HEK293T (cell line): ENCODE measurements at regions not wholly inside any gene's neighbourhood (a gene's known extent, or its start where the extent isn't known, plus 50 kb on each side); places are given as distances from the start of the nearest gene placed in this dataset.

Source experiments
- BHLHE40 ChIP-seq: fragments of 450-650 bp; IDR thresholded peaks from 2 replicates; pipeline ENCODE4 v1.6.1; 2016; ENCODE audit warnings: mild to moderate bottlenecking, moderate library complexity, borderline replicate concordance
- CTBP1 ChIP-seq: fragments of 450-650 bp; IDR thresholded peaks from 2 replicates; pipeline ENCODE4 v1.6.1; 2016; ENCODE audit warnings: borderline replicate concordance
- FOXA1 ChIP-seq: fragments of 450-650 bp; IDR thresholded peaks from 2 replicates; pipeline ENCODE4 v1.6.1; 2016; ENCODE audit warnings: mild to moderate bottlenecking
- L3MBTL2 ChIP-seq: fragments of 450-650 bp; conservative IDR thresholded peaks from 2 replicates; pipeline ENCODE4 v1.6.1; 2016; ENCODE audit warnings: mild to moderate bottlenecking
- SP1 ChIP-seq: fragments of 450-650 bp; IDR thresholded peaks from 2 replicates; pipeline ENCODE4 v1.6.1; 2017
- SUZ12 ChIP-seq: fragments of 450-650 bp; IDR thresholded peaks from 2 replicates; pipeline ENCODE4 v1.6.1; 2016; ENCODE audit warnings: mild to moderate bottlenecking
- TARDBP ChIP-seq: fragments of 450-650 bp; IDR thresholded peaks from 2 replicates; pipeline ENCODE4 v1.6.1; 2016

DNA sequence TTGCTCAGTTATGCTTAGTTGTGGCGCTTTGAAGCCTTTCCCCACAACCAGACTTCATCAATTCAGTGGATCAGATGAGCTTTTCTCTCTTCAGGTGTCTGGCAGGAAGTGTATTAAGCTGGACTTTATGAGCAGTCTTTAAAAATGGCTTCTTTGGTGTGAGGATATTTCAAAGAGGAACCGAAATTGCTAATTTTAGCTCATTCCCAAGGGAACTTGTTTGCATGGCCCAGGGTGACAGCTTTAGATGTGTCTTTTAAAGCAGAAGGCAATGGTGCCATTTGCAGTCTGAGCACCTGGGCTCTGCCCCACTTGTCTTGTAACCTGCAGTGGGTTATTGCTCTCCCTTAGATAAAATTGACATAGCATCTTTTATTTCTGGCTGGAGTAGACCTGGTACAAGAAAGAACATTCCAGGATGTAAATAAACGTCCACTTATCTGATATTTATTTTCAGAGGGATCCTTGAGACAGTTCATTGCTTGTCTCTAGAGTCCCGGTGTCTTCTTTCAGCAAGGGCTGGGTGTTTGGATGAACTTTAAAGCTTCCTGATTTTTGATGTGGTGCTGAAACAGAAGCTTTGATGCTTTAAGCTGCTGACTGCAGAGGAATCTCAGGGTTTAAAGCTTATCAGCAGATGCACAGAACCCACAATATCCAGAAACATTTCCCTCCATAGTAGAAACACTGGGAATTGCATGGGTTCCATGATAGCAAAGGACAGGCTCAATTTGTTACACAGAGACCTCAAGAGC is 241.7 kb downstream of the ADGRL2 start:
- TF ChIP-seq SP1 (no peak), CTBP1 (no peak), L3MBTL2 (no peak), SUZ12 (no peak), FOXA1 (no peak), BHLHE40 (no peak), TARDBP (no peak)
